Peyer's patch (tissue), 4 donors: ENCODE measurements at regions not wholly inside any gene's neighbourhood (a gene's known extent, or its start where the extent isn't known, plus 50 kb on each side); places are given as distances from the start of the nearest gene placed in this dataset.

Experiments
- CTCF ChIP-seq, 6 experiments: fragments of 450-650 bp in 4 of 6; fragments of 200-600 bp in 2 of 6; sonication (generic) in 1 of 6; IDR thresholded peaks; one replicate each; pipeline ENCODE4 v1.5.1; 2017 to 2019; ENCODE audit warnings: antibody characterized with exemption in 6 of 6, mild to moderate bottlenecking in 3 of 6, moderate library complexity in 1 of 6
- POLR2A ChIP-seq, 2 donors: fragments of 450-650 bp; IDR thresholded peaks; one replicate each; pipeline ENCODE4 v1.5.1; 2017; ENCODE audit warnings: antibody characterized with exemption in 2 of 2, mild to moderate bottlenecking in 2 of 2, moderate library complexity in 2 of 2

DNA sequence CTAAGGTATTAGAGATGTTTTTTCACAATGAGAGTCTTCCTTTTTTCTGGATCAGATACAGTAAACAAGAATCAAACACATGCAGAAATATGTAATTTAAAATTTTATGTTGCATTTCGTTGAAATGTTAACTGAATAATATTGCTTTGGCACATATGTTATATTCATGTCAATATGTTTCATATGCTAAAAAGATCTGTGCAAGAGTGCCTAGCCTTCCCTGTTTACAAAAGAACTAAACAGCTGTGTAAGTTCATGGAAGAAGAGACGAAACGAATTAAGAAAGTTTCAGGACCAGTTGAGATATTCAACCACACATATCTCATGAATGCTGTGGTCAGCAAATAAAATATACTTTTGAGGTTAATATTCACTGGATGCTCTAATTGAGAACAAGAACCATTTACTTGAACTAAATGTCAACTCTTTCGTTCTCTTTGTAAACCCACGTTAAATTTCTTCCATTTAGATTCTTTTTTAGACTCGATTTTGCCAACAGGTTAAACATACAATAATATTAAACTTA, 289.5 kb downstream of the FOXG1 start:
- TF ChIP-seq POLR2A (IDR thresholded peaks at IDR 0.05), result no peak
- TF ChIP-seq CTCF (IDR thresholded peaks at IDR 0.05), result no peak
